ENCODE measurements at regions not wholly inside any gene's neighbourhood (a gene's known extent, or its start where the extent isn't known, plus 50 kb on each side); places are given as distances from the start of the nearest gene placed in this dataset.

DNA sequence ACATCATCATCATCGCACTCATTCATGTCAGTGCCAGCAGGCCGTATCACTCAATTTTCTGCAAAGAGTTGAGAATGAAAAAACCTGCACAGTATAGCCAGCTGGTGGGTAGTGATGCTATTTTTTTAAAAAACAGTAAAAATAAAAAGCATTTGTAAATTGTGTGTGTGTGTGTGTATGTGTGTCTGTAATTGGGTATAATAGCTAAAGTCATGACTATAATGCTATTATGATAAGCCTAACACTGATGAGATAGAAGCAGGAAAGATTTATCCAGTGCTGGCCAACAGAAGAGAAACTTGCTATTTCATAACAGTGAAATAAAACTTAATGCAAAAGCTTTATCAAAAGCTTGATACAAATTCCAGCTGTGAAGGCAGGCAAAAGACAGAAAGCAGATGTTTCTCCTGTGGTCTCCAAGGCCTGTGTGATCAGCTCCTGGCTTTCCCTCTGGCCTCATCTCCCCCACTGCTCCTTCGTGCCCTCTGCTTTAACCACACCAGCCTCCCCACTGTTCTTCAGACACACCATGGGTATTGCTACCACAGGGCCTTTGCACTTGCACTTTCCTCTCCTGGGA is 206.2 kb upstream of the IRX5 start:
- DNase-seq, result no peak
- Histone ChIP-seq H3K36me3 (replicated peaks) (no peaks in the 10 kb centered on the region), H3K27me3 (replicated peaks) (no peaks in the 10 kb centered on the region), H3K27ac (no peak overlapping the region), H3K4me3 (ENCODE audit: low read depth, low read length) (no peak overlapping the region)
- in situ Hi-C loops (cut with HindIII; ENCODE audit: low pct_ligation_motif_present, low sequenced_read_pairs), result no loop called here
- TF ChIP-seq, protein P1, sequence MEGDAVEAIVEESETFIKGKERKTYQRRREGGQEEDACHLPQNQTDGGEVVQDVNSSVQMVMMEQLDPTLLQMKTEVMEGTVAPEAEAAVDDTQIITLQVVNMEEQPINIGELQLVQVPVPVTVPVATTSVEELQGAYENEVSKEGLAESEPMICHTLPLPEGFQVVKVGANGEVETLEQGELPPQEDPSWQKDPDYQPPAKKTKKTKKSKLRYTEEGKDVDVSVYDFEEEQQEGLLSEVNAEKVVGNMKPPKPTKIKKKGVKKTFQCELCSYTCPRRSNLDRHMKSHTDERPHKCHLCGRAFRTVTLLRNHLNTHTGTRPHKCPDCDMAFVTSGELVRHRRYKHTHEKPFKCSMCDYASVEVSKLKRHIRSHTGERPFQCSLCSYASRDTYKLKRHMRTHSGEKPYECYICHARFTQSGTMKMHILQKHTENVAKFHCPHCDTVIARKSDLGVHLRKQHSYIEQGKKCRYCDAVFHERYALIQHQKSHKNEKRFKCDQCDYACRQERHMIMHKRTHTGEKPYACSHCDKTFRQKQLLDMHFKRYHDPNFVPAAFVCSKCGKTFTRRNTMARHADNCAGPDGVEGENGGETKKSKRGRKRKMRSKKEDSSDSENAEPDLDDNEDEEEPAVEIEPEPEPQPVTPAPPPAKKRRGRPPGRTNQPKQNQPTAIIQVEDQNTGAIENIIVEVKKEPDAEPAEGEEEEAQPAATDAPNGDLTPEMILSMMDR (IDR thresholded peaks at IDR 0.05; ENCODE audit: low read depth, low read length, missing control alignments), result no peak

- no peak for DNase-seq
- in situ Hi-C loops (cut with HindIII; ENCODE audit: low pct_ligation_motif_present, low sequenced_read_pairs), result no loop called here
- no peak overlapping the region for H3K27ac ChIP-seq
- TF ChIP-seq, protein P1 (IDR thresholded peaks at IDR 0.05; ENCODE audit: low read depth, low read length, missing control alignments), result no peak
- no peak overlapping the region for H3K4me3 ChIP-seq (ENCODE audit: low read depth, low read length)
- H3K27me3 ChIP-seq (replicated peaks), result no peaks in the 10 kb centered on the region
- no peaks in the 10 kb centered on the region for H3K36me3 ChIP-seq (replicated peaks)
Observed at GRCh38 chr16:54722210-54722676, 208.4 kb upstream of the IRX5 start.

GRCh38 chr16:54720259-54720658 is 210.4 kb upstream of the IRX5 start:
- in situ Hi-C loops (cut with HindIII; ENCODE audit: low pct_ligation_motif_present, low sequenced_read_pairs), result no loop called here
- Histone ChIP-seq H3K27ac (no peak overlapping the region), H3K27me3 (replicated peaks) (no peaks in the 10 kb centered on the region), H3K4me3 (ENCODE audit: low read depth, low read length) (no peak overlapping the region), H3K36me3 (replicated peaks) (no peaks in the 10 kb centered on the region)
- TF ChIP-seq, protein P1 (IDR thresholded peaks at IDR 0.05; ENCODE audit: low read depth, low read length, missing control alignments), result no peak
- no peak for DNase-seq

DNA sequence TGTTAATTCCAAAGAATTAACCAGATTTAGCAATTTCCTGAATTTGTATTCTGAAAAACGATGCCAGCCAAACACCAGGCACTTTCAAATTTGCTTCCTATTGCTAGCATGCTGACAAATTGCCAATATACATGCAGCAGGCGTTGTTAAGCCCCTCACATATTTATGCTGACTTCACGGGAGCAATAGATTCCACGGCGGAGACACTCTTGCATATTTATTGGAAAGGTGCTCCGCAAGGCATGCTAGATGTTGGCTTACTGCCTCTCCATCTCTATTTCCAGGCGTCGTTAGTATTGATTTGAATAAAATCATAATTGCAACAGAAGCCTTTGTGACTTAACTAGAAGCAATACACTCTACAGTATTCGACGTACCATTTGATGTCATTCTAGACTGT is 211.0 kb upstream of the IRX5 start:
- in situ Hi-C loops (cut with HindIII; ENCODE audit: low pct_ligation_motif_present, low sequenced_read_pairs), result no loop called here
- H3K4me3 ChIP-seq (ENCODE audit: low read depth, low read length), result no peak overlapping the region
- H3K36me3 ChIP-seq (replicated peaks), result no peaks in the 10 kb centered on the region
- DNase-seq, result no peak
- no peaks in the 10 kb centered on the region for H3K27me3 ChIP-seq (replicated peaks)
- TF ChIP-seq, protein P1 (IDR thresholded peaks at IDR 0.05; ENCODE audit: low read depth, low read length, missing control alignments), result no peak
- no peak overlapping the region for H3K27ac ChIP-seq

DNA sequence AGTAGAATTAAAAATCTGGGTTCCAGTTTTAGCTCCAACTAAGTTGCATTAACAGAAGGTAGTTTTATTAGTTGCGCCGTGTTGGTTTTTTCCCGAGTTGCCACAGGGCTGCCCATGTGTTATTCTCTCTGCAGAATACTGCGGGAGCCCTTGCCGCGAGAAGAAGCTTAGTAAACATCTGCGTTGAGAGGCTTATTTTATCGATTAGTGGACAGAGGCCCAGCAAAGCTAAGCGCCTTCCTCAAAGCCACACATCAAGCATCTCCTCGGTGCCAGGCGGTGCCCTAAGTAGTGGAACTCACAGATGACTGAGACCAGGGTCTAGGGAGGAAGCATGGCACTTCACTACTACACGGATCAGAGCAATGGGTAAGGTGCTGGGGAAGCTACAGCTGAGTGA is 212.3 kb upstream of the IRX5 start:
- H3K36me3 ChIP-seq (replicated peaks), result no peaks in the 10 kb centered on the region
- H3K4me3 ChIP-seq (ENCODE audit: low read depth, low read length), result no peak overlapping the region
- no peaks in the 10 kb centered on the region for H3K27me3 ChIP-seq (replicated peaks)
- DNase-seq, result no peak
- no peak overlapping the region for H3K27ac ChIP-seq
- TF ChIP-seq, protein P1 (IDR thresholded peaks at IDR 0.05; ENCODE audit: low read depth, low read length, missing control alignments), result no peak
- in situ Hi-C loops (cut with HindIII; ENCODE audit: low pct_ligation_motif_present, low sequenced_read_pairs), result no loop called here

- Histone ChIP-seq H3K36me3 (replicated peaks) (no peaks in the 10 kb centered on the region), H3K27ac (no peak overlapping the region), H3K27me3 (replicated peaks) (no peaks in the 10 kb centered on the region), H3K4me3 (ENCODE audit: low read depth, low read length) (no peak overlapping the region)
- in situ Hi-C loops (cut with HindIII; ENCODE audit: low pct_ligation_motif_present, low sequenced_read_pairs), result no loop called here
- TF ChIP-seq, protein P1 (IDR thresholded peaks at IDR 0.05; ENCODE audit: low read depth, low read length, missing control alignments), result no peak
- DNase-seq, result no peak
Observed at GRCh38 chr16:54715011-54715410, 215.7 kb upstream of the IRX5 start.
